ENCODE measurements at regions not wholly inside any gene's neighbourhood (a gene's known extent, or its start where the extent isn't known, plus 50 kb on each side); places are given as distances from the start of the nearest gene placed in this dataset.

- ChIA-PET POLR2A (no interaction called here), CTCF (no interaction called here)
- no peak for DNase-seq (ENCODE audit: extremely low spot score)
- no peak for TF ChIP-seq SUZ12 (IDR thresholded peaks at IDR 0.05)
- TF ChIP-seq ZNF384 (IDR thresholded peaks at IDR 0.05) = no peak
- TF ChIP-seq, protein P1, sequence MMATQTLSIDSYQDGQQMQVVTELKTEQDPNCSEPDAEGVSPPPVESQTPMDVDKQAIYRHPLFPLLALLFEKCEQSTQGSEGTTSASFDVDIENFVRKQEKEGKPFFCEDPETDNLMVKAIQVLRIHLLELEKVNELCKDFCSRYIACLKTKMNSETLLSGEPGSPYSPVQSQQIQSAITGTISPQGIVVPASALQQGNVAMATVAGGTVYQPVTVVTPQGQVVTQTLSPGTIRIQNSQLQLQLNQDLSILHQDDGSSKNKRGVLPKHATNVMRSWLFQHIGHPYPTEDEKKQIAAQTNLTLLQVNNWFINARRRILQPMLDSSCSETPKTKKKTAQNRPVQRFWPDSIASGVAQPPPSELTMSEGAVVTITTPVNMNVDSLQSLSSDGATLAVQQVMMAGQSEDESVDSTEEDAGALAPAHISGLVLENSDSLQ (IDR thresholded peaks at IDR 0.05) = no peak
- no peak for TF ChIP-seq BHLHE40 (IDR thresholded peaks at IDR 0.05; ENCODE audit: borderline replicate concordance)
- TF ChIP-seq HDGF (IDR thresholded peaks at IDR 0.05; ENCODE audit: borderline replicate concordance) = no peak
- no peak for TF ChIP-seq FOXK2 (IDR thresholded peaks at IDR 0.05)
- TF ChIP-seq CTBP1 (IDR thresholded peaks at IDR 0.05; ENCODE audit: borderline replicate concordance) = no peak
- no peak for TF ChIP-seq SP1 (IDR thresholded peaks at IDR 0.05)
- no peak for TF ChIP-seq ELF4 (IDR thresholded peaks at IDR 0.05)
- no peak for TF ChIP-seq FOXA1 (IDR thresholded peaks at IDR 0.05)
- TF ChIP-seq LEF1 (IDR thresholded peaks at IDR 0.05; ENCODE audit: borderline replicate concordance) = no peak
- no peak for TF ChIP-seq ARNT (IDR thresholded peaks at IDR 0.05)
- no peak for TF ChIP-seq TARDBP (IDR thresholded peaks at IDR 0.05)
Observed at GRCh38 chr14:47961634-47962033, 286.2 kb upstream of the MDGA2 start.

GRCh38 chr14:47959740-47960139 lies 284.3 kb upstream of the MDGA2 start:
- POLR2A ChIA-PET = no interaction called here
- CTCF ChIA-PET = interaction anchor here (1.5 kb wide), 1 partner anchor 42 kb away, joined by 3 read pairs; no protein-coding TSS in a partner anchor
- no peak for TF ChIP-seq LEF1 (IDR thresholded peaks at IDR 0.05; ENCODE audit: borderline replicate concordance)
- no peak for TF ChIP-seq FOXK2 (IDR thresholded peaks at IDR 0.05)
- no peak for TF ChIP-seq SUZ12 (IDR thresholded peaks at IDR 0.05)
- TF ChIP-seq FOXA1 (IDR thresholded peaks at IDR 0.05) = no peak
- TF ChIP-seq L3MBTL2 (conservative IDR thresholded peaks at IDR 0.05) = no peak
- no peak for TF ChIP-seq SP1 (IDR thresholded peaks at IDR 0.05)
- TF ChIP-seq FOXM1 (IDR thresholded peaks at IDR 0.05; ENCODE audit: borderline replicate concordance) = no peak
- no peak for TF ChIP-seq NFRKB (IDR thresholded peaks at IDR 0.05)
- TF ChIP-seq ZNF384 (IDR thresholded peaks at IDR 0.05) = no peak
- no peak for TF ChIP-seq ARNT (IDR thresholded peaks at IDR 0.05)
- no peak for TF ChIP-seq BHLHE40 (IDR thresholded peaks at IDR 0.05; ENCODE audit: borderline replicate concordance)
- TF ChIP-seq, protein P1 (IDR thresholded peaks at IDR 0.05) = no peak
- TF ChIP-seq HDGF (IDR thresholded peaks at IDR 0.05; ENCODE audit: borderline replicate concordance) = no peak
- no peak for DNase-seq (ENCODE audit: extremely low spot score)

- ChIA-PET CTCF (no interaction called here), POLR2A (no interaction called here)
- peak; percentile 36 for DNase-seq (ENCODE audit: extremely low spot score)
- TF ChIP-seq HDGF (IDR thresholded peaks at IDR 0.05; ENCODE audit: borderline replicate concordance) (no peak), ELF4 (IDR thresholded peaks at IDR 0.05) (no peak), LEF1 (IDR thresholded peaks at IDR 0.05; ENCODE audit: borderline replicate concordance) (no peak), BHLHE40 (IDR thresholded peaks at IDR 0.05; ENCODE audit: borderline replicate concordance) (no peak), FOXK2 (IDR thresholded peaks at IDR 0.05) (no peak), L3MBTL2 (conservative IDR thresholded peaks at IDR 0.05) (no peak), SUZ12 (IDR thresholded peaks at IDR 0.05) (no peak), ARNT (IDR thresholded peaks at IDR 0.05) (no peak), CTBP1 (IDR thresholded peaks at IDR 0.05; ENCODE audit: borderline replicate concordance) (no peak), NFRKB (IDR thresholded peaks at IDR 0.05) (no peak), SP1 (IDR thresholded peaks at IDR 0.05) (no peak), FOXM1 (IDR thresholded peaks at IDR 0.05; ENCODE audit: borderline replicate concordance) (no peak), TARDBP (IDR thresholded peaks at IDR 0.05) (no peak), ZNF384 (IDR thresholded peaks at IDR 0.05) (no peak), FOXA1 (IDR thresholded peaks at IDR 0.05) (no peak)
- TF ChIP-seq, protein P1 (IDR thresholded peaks at IDR 0.05) = no peak
Observed at GRCh38 chr14:47949006-47949405, 273.6 kb upstream of the MDGA2 start.

GRCh38 chr14:47935332-47935731 lies 259.9 kb upstream of the MDGA2 start:
- ChIA-PET POLR2A (no interaction called here), CTCF (no interaction called here)
- no peak for TF ChIP-seq L3MBTL2 (conservative IDR thresholded peaks at IDR 0.05)

GRCh38 chr14:47929334-47929733 lies 253.9 kb upstream of the MDGA2 start:
- ChIA-PET CTCF (interaction anchor here (1.0 kb wide), 1 partner anchor 12 kb away, joined by 3 read pairs; no protein-coding TSS in a partner anchor), POLR2A (no interaction called here)
- TF ChIP-seq FOXK2 (IDR thresholded peaks at IDR 0.05) (no peak), SUZ12 (IDR thresholded peaks at IDR 0.05) (no peak), ARNT (IDR thresholded peaks at IDR 0.05) (no peak), NFRKB (IDR thresholded peaks at IDR 0.05) (no peak), CTBP1 (IDR thresholded peaks at IDR 0.05; ENCODE audit: borderline replicate concordance) (no peak), HDGF (IDR thresholded peaks at IDR 0.05; ENCODE audit: borderline replicate concordance) (no peak), TARDBP (IDR thresholded peaks at IDR 0.05) (no peak), LEF1 (IDR thresholded peaks at IDR 0.05; ENCODE audit: borderline replicate concordance) (no peak), ZNF384 (IDR thresholded peaks at IDR 0.05) (no peak), FOXA1 (IDR thresholded peaks at IDR 0.05) (no peak)
- no peak for DNase-seq (ENCODE audit: extremely low spot score)

More at GRCh38 chr14:47935332-47935731, 259.9 kb upstream of the MDGA2 start:
- DNase-seq (ENCODE audit: extremely low spot score) = no peak

DNA sequence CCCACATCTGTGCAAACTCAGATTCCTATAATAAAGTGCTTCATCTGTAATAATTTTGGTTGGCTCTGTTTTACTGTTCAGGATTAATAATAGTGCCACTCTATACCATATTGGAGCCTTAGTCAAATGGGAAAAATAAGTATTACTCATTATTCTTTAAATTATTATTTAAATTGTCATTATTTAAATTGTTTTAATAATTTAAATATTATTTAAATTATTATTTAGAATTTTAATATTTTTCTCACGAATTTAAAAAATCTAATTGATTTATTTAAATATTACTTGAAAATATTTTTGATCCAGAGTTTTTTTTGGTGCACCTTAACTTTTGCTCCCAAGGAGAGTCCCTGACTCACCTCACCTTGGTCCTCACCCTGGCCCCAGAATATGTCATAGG lies 245.7 kb upstream of the MDGA2 start:
- POLR2A ChIA-PET = no interaction called here

More for the DNA sequence above, 245.7 kb upstream of the MDGA2 start:
- DNase-seq (ENCODE audit: extremely low spot score) = no peak
- TF ChIP-seq SP1 (IDR thresholded peaks at IDR 0.05) (no peak), CTBP1 (IDR thresholded peaks at IDR 0.05; ENCODE audit: borderline replicate concordance) (no peak), ELF4 (IDR thresholded peaks at IDR 0.05) (no peak), NFRKB (IDR thresholded peaks at IDR 0.05) (no peak), BHLHE40 (IDR thresholded peaks at IDR 0.05; ENCODE audit: borderline replicate concordance) (no peak), SUZ12 (IDR thresholded peaks at IDR 0.05) (no peak), ZNF384 (IDR thresholded peaks at IDR 0.05) (no peak), FOXK2 (IDR thresholded peaks at IDR 0.05) (no peak), TARDBP (IDR thresholded peaks at IDR 0.05) (no peak), LEF1 (IDR thresholded peaks at IDR 0.05; ENCODE audit: borderline replicate concordance) (no peak), HDGF (IDR thresholded peaks at IDR 0.05; ENCODE audit: borderline replicate concordance) (no peak)
- TF ChIP-seq, protein P1 (IDR thresholded peaks at IDR 0.05) = no peak
- CTCF ChIA-PET = no interaction called here

Measured in HEK293T (cell line).